Mesodermal cell (in vitro differentiated cells): ENCODE measurements at regions not wholly inside any gene's neighbourhood (a gene's known extent, or its start where the extent isn't known, plus 50 kb on each side); places are given as distances from the start of the nearest gene placed in this dataset.
"Not testable (repeated sequence)": the region's sequence is repeated elsewhere in the genome, so short reads cannot be mapped to it uniquely, and the experiment has no call there.

ENCODE experiments used
- H3K27ac ChIP-seq: 2 replicates; pipeline ENCODE4 v1.7.0; 2013; ENCODE audit warnings: mild to moderate bottlenecking, low read depth, low read length, moderate library complexity; ENCODE audit not compliant: severe bottlenecking
- H3K36me3 ChIP-seq: 2 replicates; pipeline ENCODE4 v1.7.1; 2013; ENCODE audit warnings: mild to moderate bottlenecking, low read length, moderate library complexity; ENCODE audit not compliant: control insufficient read depth, insufficient read depth
- H3K4me1 ChIP-seq: one replicate; pipeline ENCODE4 v1.7.1; 2013; ENCODE audit warnings: mild to moderate bottlenecking, low read length; ENCODE audit not compliant: insufficient read depth, control insufficient read depth, poor library complexity, severe bottlenecking
- H3K4me3 ChIP-seq: 2 replicates; pipeline ENCODE4 v1.7.0; 2013; ENCODE audit warnings: low read length, control low read depth, mild to moderate bottlenecking; ENCODE audit not compliant: insufficient read depth, poor library complexity, severe bottlenecking; ENCODE audit errors: extremely low read depth
- H3K9me3 ChIP-seq: 2 replicates; pipeline ENCODE4 v1.7.1; 2013; ENCODE audit warnings: mild to moderate bottlenecking, low read length, moderate library complexity; ENCODE audit not compliant: control insufficient read depth
- WGBS, 2 experiments: methylation state at CpG; one replicate each; pipeline ENCODE4 v1.1.5; 2013; ENCODE audit warnings: missing lambda C conversion rate in 2 of 2; ENCODE audit not compliant: insufficient coverage in 2 of 2; 5-methylcytosine and 5-hydroxymethylcytosine counted together

- Histone ChIP-seq H3K36me3 (no peaks in the 10 kb centered on the region), H3K4me1 (no peaks in the 10 kb centered on the region), H3K27ac (no peak overlapping the region), H3K4me3 (no peak overlapping the region), H3K9me3 (no peaks in the 10 kb centered on the region)
- 94 to 100% methylated on average over 1 to 2 of the region's 3 CpGs for WGBS, 2 experiments
Measured at GRCh38 chr2:67179526-67179925, 217.6 kb upstream of the ETAA1 start.

GRCh38 chr2:67180841-67181240 is 216.3 kb upstream of the ETAA1 start:
- 100% methylated on average over 1 of the region's 2 CpGs; no CpG with 5 or more reads in 1 of the 2 experiments for WGBS, 2 experiments
- no peak overlapping the region for H3K4me3 ChIP-seq
- H3K4me1 ChIP-seq, result no peaks in the 10 kb centered on the region

GRCh38 chr2:67182884-67183283 is 214.2 kb upstream of the ETAA1 start:
- no CpG with 5 or more reads among the region's 2 CpGs for WGBS, 2 experiments
- H3K27ac ChIP-seq, result no peak overlapping the region
- no peaks in the 10 kb centered on the region for H3K9me3 ChIP-seq
- H3K4me3 ChIP-seq, result no peak overlapping the region
- no peaks in the 10 kb centered on the region for H3K4me1 ChIP-seq
- no peaks in the 10 kb centered on the region for H3K36me3 ChIP-seq

More at GRCh38 chr2:67180841-67181240, 216.3 kb upstream of the ETAA1 start:
- Histone ChIP-seq H3K36me3 (no peaks in the 10 kb centered on the region), H3K9me3 (no peaks in the 10 kb centered on the region), H3K27ac (no peak overlapping the region)

- no peak overlapping the region for H3K27ac ChIP-seq
- no peak overlapping the region for H3K4me3 ChIP-seq
- no peaks in the 10 kb centered on the region for H3K36me3 ChIP-seq
- 85 to 90% methylated on average over 2 of the region's 3 CpGs for WGBS, 2 experiments
- H3K4me1 ChIP-seq, result no peaks in the 10 kb centered on the region
- H3K9me3 ChIP-seq, result no peaks in the 10 kb centered on the region
Measured at GRCh38 chr2:67186326-67186725, 210.8 kb upstream of the ETAA1 start.

- Histone ChIP-seq H3K4me3 (no peak overlapping the region), H3K4me1 (no peaks in the 10 kb centered on the region), H3K9me3 (no peaks in the 10 kb centered on the region), H3K27ac (no peak overlapping the region), H3K36me3 (no peaks in the 10 kb centered on the region)
- WGBS, 2 experiments, result 74 to 96% methylated on average over 3 of the region's 4 CpGs
Measured at GRCh38 chr2:67186871-67187270, 210.3 kb upstream of the ETAA1 start.

GRCh38 chr2:67195327-67195726 is 201.8 kb upstream of the ETAA1 start:
- not testable (repeated sequence) for H3K4me3 ChIP-seq, H3K36me3 ChIP-seq, H3K27ac ChIP-seq, H3K9me3 ChIP-seq, H3K4me1 ChIP-seq
- 82 to 88% methylated on average over 7 to 8 of the region's 8 CpGs for WGBS, 2 experiments

- no peak overlapping the region for H3K4me3 ChIP-seq
- H3K9me3 ChIP-seq, result no peaks in the 10 kb centered on the region
- H3K4me1 ChIP-seq, result no peaks in the 10 kb centered on the region
- no peaks in the 10 kb centered on the region for H3K36me3 ChIP-seq
- H3K27ac ChIP-seq, result no peak overlapping the region
- WGBS, 2 experiments, result 84 to 90% methylated on average over 2 to 3 of the region's 3 CpGs
Measured at GRCh38 chr2:67201521-67201920, 195.6 kb upstream of the ETAA1 start.

- H3K27ac ChIP-seq, result no peak overlapping the region
- no CpG with 5 or more reads among the region's 1 CpG for WGBS, 2 experiments
Measured at GRCh38 chr2:67204349-67204748, 192.8 kb upstream of the ETAA1 start.

GRCh38 chr2:67208887-67209500 is 188.1 kb upstream of the ETAA1 start:
- 100% methylated on average over 1 of the region's 3 CpGs; no CpG with 5 or more reads in 1 of the 2 experiments for WGBS, 2 experiments
- Histone ChIP-seq H3K27ac (no peak overlapping the region), H3K4me3 (no peak overlapping the region), H3K9me3 (no peaks in the 10 kb centered on the region), H3K36me3 (no peaks in the 10 kb centered on the region), H3K4me1 (no peaks in the 10 kb centered on the region)

More at GRCh38 chr2:67204349-67204748, 192.8 kb upstream of the ETAA1 start:
- H3K4me3 ChIP-seq, result no peak overlapping the region
- H3K4me1 ChIP-seq, result no peaks in the 10 kb centered on the region
- H3K9me3 ChIP-seq, result no peaks in the 10 kb centered on the region
- no peaks in the 10 kb centered on the region for H3K36me3 ChIP-seq

- 77 to 80% methylated on average over 2 to 4 of the region's 4 CpGs for WGBS, 2 experiments
- H3K4me3 ChIP-seq, result no peak overlapping the region
- H3K9me3 ChIP-seq, result no peaks in the 10 kb centered on the region
- no peaks in the 10 kb centered on the region for H3K36me3 ChIP-seq
- H3K27ac ChIP-seq, result no peak overlapping the region
- H3K4me1 ChIP-seq, result no peaks in the 10 kb centered on the region
Measured at GRCh38 chr2:67210430-67210829, 186.7 kb upstream of the ETAA1 start.

- no CpG with 5 or more reads among the region's 1 CpG for WGBS, 2 experiments
- H3K27ac ChIP-seq, result no peak overlapping the region
- peaks cover 2% of the 10 kb centered on the region for H3K9me3 ChIP-seq
- no peaks in the 10 kb centered on the region for H3K36me3 ChIP-seq
- peaks cover 4% of the 10 kb centered on the region for H3K4me1 ChIP-seq
- H3K4me3 ChIP-seq, result no peak overlapping the region
Measured at GRCh38 chr2:67212203-67212602, 184.9 kb upstream of the ETAA1 start.
